Bone marrow (tissue), 2 donors: ENCODE measurements at regions not wholly inside any gene's neighbourhood (a gene's known extent, or its start where the extent isn't known, plus 50 kb on each side); places are given as distances from the start of the nearest gene placed in this dataset.
"Not testable (repeated sequence)": the region's sequence is repeated elsewhere in the genome, so short reads cannot be mapped to it uniquely, and the experiment has no call there.

Experiments
- DNase-seq, 2 donors: peaks; one replicate each; lab custom pipeline; 2025; lab: John Stamatoyannopoulos, UW

DNA sequence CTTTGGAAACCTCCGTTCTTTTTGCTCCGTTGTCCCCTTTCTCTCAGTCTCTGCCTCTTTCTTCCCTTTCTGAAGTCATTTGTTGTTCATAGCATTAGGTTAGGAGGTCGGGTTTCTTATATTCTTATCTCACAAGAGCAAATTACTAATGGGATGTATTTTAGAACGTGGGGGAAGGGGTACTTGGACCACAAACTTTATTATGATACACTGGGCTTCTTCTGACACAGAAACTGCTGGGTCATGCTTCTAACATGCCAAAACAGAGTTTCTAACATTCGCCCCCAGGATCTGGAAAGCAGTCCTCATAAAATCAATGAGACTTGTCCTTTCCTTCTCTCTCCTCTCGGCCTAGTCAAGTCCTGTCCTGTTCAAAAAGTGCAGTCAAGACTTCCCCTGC, 334.4 kb downstream of the GADD45G start:
- DNase-seq = no peak

DNA sequence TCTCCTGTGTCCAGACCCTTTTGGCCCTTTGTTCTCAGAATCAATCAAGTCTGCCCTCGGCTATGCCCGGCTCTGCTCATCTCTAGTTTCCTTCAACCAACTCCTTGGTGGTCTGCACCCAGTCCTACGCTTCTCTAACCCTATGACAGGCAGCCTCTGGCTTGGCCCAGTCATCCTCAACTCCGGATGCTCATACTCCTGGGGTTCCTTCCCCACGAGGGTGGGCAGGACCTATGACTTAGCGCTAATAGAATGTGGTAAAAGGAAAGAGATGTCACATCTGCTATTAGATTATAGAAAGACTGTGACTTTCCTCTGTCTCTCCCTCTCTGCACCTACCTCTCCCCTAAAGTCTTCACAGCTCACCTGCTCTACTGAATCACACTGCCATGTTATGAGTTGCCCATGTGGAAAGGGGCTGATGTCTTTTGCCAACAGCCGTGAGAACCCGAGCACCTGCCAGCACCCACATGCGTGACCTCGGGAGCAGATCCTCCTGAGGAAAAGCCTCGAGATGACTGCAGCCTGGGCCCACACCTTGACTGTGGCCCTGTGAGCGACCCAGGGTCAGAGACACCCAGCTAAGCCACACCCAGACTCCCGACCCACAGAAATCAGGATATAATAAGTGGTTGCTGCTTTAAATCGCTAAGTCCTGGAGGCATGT, 334.9 kb downstream of the GADD45G start:
- no peak for DNase-seq

DNA sequence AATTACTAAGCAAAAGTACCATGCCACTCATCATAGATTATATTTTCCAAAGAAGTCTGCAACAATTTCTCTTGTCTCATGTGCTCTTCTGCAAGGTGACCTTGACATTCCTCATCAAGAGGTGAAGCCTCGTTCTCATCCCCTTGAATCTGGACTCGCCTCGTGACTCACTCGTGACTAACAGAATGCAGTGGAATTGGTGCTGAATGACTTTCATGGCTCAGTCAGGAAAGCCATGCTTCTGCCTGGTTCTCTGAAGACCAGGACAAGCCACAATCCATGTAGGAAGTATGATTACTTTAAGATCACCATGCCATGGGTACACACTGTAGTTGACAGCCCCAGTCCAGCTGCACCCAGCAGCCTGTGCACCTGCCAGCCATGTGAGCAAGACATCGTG, 335.8 kb downstream of the GADD45G start:
- DNase-seq = no peak

DNA sequence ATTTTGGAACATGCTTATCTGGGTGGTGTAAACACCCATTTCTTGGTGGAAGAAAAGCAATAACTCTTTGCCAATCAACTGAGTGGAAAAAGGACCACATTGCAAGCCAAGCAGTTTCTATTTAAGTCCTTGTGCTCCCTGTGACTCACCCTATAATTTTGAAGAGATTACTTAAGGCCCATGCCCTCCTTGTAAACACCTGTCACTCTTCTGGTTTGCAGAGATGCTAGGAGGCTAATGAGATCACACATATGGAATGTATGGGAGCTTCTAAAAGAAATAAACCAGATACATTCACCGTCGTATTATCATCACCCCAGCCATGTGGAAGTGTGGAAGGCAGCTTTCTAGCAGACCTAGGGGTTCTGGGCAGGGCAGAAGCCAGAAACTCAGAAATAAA, 337.1 kb downstream of the GADD45G start:
- DNase-seq = no peak

DNA sequence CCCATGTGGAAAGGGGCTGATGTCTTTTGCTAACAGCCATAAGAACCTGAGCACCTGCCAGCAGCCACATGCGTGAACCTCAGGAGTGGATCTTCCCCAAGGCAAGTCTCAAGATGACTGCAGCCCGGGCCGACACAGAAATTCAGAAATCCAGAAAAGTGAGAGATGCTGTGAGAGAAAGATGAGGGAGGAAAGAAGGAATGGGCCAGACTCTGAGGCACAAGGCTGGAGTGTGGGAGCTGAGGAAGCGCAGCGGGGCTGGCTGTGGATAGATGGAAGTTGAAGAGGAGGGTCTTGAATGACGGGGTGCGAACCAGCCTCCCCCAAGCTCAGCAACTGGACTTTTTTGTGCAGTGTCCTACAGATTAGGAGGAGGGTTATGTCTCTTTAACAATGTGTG, 337.8 kb downstream of the GADD45G start:
- DNase-seq = no peak

DNA sequence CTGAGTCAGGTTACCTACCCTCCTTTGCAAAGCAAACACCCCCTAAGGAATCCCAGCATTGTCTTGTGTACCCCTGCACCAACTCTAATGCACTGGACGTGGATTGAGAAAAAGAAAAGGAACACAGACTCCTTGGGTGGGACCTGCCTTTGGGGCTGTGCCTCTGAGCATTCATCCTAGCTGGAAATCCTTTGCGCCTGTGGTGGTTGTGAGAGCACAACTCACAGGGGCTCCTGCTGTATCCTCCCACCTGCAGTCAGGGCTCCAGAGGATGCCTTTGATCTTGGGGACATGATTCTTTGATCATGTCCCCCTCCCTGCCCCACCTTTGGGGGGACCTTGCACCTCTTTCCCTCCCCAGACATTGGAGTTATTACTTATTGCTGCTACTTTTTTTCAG, 338.5 kb downstream of the GADD45G start:
- DNase-seq = no peak

DNA sequence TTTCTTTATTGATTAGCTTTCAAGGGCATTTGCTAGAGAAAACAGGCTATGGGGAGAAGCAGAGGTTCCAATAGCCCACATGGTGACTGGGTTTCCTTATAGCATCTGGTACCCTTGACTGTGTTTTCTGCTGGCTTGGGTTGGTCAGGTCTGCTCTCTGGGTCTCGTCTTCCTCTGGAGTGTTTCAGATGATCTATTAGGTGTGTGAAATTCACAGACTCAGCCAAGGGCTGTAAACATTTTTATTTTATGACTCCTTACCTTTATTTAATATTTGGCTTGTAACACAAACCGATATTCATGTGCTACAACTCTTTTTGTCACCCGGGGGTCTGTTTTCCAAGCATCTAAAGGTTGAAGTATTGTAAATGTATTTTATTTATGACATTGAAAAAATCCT, 338.9 kb downstream of the GADD45G start:
- DNase-seq = no peak

DNA sequence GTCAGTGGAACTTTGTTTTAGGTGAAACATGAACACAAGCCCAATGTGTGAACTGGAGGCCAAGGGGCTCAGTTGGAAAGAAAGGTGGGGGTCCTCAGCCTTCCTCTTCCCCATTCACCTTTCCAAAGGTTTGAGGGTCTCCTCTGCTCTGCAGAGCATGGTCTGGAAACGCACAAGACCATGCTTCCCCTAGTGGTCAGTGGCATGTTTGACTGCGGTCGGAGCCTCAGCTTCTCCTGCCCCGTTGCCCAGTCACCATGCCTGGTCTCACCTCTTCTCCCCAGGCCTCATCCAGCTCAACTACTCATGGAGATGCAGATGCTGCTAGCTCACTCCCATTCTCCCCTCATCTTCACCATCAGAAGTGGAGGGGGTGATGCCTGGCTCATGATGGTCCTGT, 340.3 kb downstream of the GADD45G start:
- DNase-seq = no peak

DNA sequence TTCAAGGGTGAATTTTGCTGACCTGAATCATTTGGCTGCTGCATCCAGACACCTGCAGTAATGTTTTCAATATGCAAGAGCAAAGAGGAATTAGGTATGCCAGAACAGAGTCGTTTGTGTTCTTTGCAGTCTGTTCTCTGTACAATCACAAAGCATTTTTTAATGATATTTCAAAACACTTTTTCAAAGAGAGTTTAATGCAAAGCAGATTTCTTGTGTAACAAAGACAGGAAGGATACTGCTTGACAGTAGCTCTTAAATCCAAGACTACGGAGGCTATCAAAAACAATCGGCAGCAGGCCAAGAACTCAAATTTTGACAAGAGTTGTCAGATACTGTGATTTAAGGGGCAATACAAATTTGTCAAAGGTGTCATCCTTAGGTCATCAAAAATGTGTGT, 341.9 kb downstream of the GADD45G start:
- no peak for DNase-seq

DNA sequence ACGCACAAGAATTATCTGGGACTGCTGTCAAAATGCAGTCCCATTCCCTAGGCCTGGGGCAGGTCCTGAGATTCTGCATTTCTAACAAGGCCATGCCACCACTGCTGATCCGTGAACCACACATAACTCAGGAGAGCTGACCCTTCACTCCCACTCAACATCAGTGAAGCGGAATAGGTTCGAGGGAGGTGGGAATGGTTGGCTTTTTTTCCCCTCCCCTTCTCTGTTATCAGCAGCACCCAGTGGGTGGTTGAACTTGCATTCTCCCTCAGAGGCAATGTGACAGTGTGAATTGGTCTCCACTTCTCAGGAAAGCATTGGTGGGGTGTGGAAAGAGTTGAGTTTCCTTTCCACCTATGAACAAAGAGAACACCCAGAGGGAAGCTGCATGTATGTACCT, 344.3 kb downstream of the GADD45G start:
- DNase-seq = no peak

DNA sequence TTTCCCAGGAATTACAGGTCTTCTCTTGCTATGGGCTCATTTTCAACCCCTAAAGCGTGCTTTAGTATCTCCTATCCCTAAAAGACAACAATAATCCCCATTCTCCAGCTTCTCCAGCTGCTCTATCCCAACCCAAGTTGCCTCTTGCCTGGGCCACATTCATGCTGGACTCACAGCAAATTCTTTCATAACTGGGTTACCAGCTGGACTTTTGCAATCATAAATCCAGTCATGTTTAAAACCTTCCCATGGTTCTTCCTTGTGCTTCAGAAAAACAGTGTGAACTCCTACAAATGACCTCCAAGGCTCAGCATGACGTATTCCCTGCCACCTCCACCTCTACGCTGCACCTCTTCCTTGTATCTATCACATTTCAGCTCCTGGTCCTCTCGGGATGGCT, 346.9 kb downstream of the GADD45G start:
- no peak for DNase-seq

DNA sequence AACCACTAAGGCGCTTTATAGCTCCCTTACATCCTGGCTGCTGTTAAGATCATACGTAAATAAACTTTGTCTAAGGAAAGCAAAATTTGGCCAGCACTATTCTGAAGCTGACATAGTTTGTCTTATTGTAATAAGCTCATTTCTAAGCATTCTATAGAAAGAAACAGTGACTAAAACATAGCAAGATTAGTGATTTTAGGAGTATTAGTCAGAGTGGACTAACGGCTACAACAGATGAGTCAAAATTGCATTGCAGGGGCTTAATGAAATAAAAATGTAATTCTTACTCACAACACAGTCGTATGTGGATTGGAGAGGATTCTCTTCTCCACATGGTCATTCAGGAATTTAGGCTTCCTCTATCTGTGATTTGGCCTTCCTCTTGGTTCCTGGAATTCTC, 347.6 kb downstream of the GADD45G start:
- DNase-seq = no peak

DNA sequence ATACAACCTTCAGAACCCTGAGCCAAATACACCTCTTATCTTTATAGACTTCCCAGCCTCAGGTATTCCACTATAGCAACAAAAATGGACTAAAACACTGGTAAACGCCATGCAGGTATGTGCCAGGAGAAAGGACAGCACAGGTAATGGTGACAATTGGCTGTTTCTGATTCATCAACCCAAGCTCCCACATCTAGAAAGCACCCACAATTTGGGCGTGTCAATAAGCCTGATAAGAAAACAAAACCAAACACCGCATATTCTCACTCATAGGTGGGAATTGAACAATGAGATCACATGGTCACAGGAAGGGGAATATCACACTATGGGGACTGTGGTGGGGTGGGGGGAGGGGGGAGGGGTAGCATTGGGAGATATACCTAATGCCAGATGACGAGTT, 348.5 kb downstream of the GADD45G start:
- DNase-seq = not testable (repeated sequence)

DNA sequence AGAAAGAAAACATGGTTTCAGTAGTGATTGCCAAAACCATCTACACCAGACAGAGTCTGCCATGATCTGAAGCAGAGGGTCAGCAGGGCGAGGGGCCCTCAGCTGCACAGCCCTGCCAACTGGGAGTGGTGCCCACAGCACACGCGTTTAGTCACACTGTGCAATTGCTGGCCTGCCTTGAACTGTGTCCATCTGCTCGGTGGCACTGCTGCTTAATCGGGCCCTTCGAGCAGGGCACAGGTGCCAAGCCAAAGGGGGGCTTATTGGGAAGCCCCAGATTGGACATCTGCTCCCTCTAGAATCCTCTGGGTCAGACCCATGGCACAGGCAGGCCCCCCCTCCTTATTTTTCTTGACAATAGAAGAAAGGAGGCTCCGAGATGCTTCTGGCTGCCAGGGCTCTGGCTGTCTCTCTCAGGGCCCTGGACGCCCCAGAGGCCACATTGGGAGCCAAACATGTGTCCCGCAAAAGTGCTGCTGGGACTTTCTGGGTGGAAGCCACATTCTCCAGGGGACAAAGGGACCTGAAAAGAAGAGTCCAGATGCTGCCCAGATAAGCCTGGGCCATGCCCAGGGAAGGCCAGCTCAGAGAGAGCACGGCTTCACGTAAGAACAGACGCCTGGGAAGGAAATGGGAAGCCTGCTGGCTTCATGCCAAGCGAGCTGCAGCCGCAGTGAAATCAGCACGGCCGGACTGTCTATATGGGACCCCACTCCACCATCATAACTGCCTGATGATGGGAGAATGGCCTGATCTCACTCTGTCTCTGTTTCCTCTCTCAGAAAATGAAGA, 349.2 kb downstream of the GADD45G start:
- DNase-seq = no peak

DNA sequence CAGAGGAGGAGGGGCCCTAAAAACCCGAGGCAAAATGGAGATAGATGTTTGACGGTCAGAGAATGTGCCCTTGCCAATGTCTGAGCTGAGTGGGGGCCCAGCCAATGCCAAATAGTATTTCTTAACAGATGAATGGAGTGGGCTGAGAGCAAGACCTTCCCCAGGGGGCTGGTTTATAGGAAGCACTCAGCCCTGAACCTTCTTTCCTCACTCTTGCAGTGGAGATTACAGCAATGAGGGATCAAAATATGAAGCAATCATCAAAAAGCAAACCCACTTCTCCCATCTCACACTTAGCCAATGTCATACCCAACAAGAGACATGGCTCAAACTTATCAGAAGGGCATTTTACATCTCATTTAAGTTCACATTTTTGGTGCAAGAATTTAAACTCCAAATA, 350.3 kb downstream of the GADD45G start:
- DNase-seq = no peak

DNA sequence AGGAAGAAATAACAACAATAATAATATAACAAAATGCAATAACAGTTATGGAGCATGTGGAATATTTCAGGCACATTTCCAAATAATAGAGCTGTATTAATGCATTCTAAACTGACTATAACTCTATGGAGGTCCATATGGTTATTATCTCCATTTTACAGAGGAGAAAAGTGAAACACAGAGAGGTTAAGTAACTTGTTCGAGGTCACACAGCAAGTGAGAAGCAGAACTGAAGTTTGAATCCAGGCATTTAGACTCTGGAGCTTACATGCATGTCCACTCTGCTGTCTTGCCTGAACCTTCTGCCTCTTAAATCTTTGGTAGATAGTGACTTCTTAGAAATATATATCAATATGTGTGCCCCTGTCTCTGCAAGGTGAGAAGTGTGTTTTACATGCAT, 350.8 kb downstream of the GADD45G start:
- DNase-seq = no peak

DNA sequence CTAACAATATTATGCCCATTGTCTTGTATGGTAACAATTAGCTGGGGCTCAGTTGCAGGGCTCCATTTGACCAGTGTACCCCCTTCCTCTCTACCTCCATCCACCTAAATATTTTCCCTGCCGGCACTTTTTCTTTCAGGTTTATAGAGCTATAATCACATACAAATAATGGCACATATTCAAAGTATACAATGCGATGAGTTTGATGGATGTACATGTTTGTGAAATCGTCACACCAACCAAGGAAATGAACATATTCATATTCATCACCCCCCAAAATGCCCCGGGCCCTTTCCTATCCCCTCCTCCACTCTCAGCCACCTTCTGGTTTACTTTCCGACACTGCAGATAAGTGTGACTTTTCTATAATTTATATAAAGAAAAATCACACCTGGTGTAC, 351.5 kb downstream of the GADD45G start:
- DNase-seq = no peak

DNA sequence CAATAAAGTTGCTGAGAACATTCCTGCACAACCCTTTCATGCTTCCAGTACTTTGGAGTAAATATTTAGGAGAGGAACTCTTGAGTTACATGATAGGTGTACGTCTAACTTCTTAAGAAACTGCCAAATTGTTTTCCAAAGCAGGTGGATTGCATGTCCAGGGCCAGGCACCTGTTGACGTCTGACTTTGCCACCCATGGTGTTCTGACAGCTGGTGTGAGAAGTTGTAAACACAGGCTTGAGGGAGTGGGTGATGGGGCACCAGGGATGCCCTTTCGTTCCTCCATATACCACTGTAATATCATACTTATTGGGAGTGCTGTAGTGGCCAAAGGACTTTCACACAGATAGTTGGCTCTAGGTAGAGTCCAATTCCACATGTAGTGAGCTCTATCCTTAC, 352.1 kb downstream of the GADD45G start:
- DNase-seq = no peak

DNA sequence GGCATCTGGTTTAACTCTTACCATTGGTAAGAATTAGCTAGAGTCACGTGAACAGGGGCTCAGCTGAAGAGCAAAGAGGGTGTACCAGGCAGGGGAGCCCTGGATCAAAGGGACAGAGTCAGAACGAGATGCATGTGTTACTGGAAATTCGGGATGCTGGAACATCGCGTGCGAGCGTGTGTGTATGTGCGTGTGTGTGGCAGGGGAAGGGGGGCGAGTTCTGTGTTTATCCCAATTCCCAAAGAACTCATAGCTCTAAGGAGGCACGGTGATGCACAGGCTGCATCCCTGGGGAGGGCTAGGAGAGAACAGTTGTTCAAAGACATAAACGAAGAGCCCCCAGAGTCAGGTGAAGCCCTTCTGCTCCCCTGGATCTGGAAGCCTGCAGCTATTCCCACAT, 353.3 kb downstream of the GADD45G start:
- DNase-seq = no peak

DNA sequence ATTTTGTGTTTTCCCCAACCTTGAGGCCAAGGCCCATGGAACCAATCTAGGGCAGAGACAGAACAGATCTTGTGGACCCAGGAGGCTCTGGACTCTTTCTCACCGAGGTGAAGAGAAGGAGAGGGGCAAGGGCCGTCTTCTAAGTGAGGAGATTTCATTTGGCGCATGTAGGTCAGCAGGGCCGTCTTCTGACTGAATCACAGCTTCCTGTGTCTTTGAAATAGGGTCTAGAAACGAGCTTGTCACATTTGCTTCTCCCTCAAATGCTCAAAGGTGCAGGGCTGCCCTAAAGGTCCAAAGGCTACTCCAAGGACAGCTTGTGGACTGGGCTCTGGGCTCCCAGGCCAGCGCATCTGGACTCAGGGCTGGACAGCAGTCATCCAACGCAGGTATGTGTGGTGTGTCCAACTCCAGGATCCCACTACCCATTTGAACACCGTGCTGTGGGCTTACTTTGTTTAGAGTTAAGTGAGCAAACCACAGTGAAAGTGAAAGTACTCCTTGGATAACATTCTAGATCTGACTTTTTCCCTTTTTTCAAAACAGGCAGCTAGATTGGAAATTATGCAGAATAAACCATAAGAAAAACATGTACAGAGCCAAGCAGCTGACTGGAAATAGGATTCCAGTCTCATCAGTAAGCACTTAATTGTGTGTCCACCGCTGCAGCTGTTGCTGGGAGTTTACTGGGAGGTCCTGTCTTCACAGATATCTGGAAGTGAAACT, 357.0 kb downstream of the GADD45G start:
- DNase-seq = peak in 1 of 2 donors; percentile 47

DNA sequence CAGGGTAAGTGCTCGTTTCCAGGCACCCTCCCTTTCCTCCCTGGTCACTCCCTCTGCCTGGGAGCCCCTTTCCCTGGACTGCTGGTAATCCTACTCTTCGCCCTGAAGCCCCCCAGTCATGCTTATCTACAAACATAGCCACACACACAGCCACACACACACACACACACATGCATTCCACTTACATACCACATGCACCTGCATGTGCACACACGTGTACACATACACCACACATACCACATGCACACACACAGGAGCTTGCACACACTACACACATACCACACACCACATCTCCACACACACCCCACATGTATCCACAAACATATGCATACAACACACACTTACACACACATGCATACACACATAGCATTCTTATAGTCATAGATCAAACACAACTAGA, 358.5 kb downstream of the GADD45G start:
- no peak for DNase-seq

DNA sequence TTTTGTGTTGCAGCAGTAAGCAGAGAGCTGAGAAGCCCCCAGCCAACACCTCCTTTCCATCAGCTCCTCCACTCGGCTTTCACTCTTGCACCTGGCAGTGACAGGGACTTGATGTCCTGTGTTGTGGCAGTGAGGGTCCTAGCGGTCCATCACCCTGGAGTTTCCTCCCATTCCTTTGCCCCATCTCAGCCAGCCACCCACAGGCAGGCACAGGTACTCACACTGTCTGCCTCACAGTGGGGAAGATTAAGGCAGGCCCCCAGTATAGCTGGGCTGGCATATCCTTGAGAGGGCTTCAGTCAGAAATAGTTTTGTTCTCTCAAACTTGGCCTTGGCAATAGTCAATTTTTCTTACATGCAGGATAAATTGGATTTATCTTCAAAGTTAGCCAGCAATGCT, 362.7 kb downstream of the GADD45G start:
- no peak for DNase-seq

DNA sequence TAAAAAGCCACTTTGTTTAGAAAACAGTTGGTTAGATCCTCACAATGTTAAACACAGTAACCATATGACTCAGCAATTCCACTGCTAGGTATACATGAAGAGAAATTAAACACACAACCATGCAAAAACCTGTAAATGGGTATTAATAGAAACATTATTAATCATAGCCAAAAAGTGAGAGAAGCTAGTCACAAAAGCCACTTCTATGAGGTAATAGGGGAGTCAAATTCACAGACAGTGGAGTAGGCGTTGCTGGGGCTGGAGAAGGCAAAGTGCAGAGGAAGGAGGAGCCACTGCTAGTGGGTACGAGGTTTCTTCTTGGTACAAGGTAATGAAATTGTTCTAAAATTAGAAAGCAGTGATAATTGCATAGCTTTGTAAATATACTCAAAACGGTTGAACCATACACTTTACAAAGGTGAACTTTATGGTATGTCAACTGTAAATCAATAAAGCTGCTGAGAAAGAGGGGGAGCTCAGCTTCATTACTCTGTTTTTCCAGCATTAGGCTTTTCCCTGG, 364.4 kb downstream of the GADD45G start:
- DNase-seq = no peak
